PC-3 (cell line): ENCODE measurements at regions not wholly inside any gene's neighbourhood (a gene's known extent, or its start where the extent isn't known, plus 50 kb on each side); places are given as distances from the start of the nearest gene placed in this dataset.

Experiments
- ATAC-seq: fragments of 200-7000 bp; cut with Tn5 transposase; 2 replicates; pipeline ENCODE4 v1.9.1; 2020; ENCODE audit warnings: mild to moderate bottlenecking, moderate library complexity
- BruUV-seq: library from RNA; stranded (reverse); fragments of 400-500 nt; replicated peaks from 2 replicates; lab custom pipeline; 2021; lab: Mats Ljungman, UMichigan
- CTCF ChIA-PET: fragments of 300-600 bp; sonication (Branson Sonifier 250); formaldehyde crosslinking; loops from one replicate; lab custom pipeline; 2022; ENCODE audit warnings: antibody characterized with exemption; lab: Charles Lee
- POLR2A ChIA-PET: fragments of 300-600 bp; sonication (Branson Sonifier 250); formaldehyde crosslinking; loops from one replicate; lab custom pipeline; 2022; ENCODE audit warnings: antibody characterized with exemption; ENCODE audit not compliant: unreplicated experiment; lab: Charles Lee
- DNase-seq: peaks from one replicate; pipeline ENCODE4 v3.0.0-alpha.2; 2015
- H2AFZ ChIP-seq: fragments of 300-600 bp; sonication (generic); 2 replicates; pipeline ENCODE4 v1.6.0; 2016; ENCODE audit warnings: antibody characterized with exemption, low read length
- H3F3A ChIP-seq: fragments of 300-600 bp; sonication (generic); one replicate; pipeline ENCODE4 v1.6.0; 2017; ENCODE audit warnings: antibody characterized with exemption, low read length, control low read depth, mild to moderate bottlenecking; ENCODE audit not compliant: unreplicated experiment
- H3K27ac ChIP-seq: fragments of 300-600 bp; sonication (generic); 2 replicates; pipeline ENCODE4 v1.5.1; 2016; ENCODE audit warnings: mild to moderate bottlenecking, low read length
- H3K27me3 ChIP-seq: fragments of 300-600 bp; sonication (generic); 2 replicates; pipeline ENCODE4 v1.6.1; 2016; ENCODE audit warnings: low read length, mixed read lengths
- H3K36me3 ChIP-seq: fragments of 300-600 bp; sonication (generic); 2 replicates; pipeline ENCODE4 v1.6.1; 2016; ENCODE audit warnings: low read depth, mixed run types, low read length, mixed read lengths
- H3K4me1 ChIP-seq: fragments of 300-600 bp; sonication (generic); 2 replicates; pipeline ENCODE4 v1.5.1; 2016; ENCODE audit warnings: low read length; ENCODE audit not compliant: insufficient read depth
- H3K4me2 ChIP-seq: fragments of 300-600 bp; sonication (generic); 2 replicates; pipeline ENCODE4 v1.6.0; 2016; ENCODE audit warnings: low read length
- H3K4me3 ChIP-seq: fragments of 300-600 bp; sonication (generic); 2 replicates; pipeline ENCODE4 v1.5.1; 2016; ENCODE audit warnings: mild to moderate bottlenecking, low read length, mixed read lengths
- H3K79me2 ChIP-seq: fragments of 300-600 bp; sonication (generic); 2 replicates; pipeline ENCODE4 v1.6.1; 2017; ENCODE audit warnings: low read length, mixed read lengths
- H3K9ac ChIP-seq: fragments of 300-600 bp; sonication (generic); 2 replicates; pipeline ENCODE4 v1.6.0; 2016; ENCODE audit warnings: mild to moderate bottlenecking, low read length
- H3K9me2 ChIP-seq: fragments of 300-600 bp; sonication (generic); replicated peaks from 2 replicates; pipeline ENCODE4 v1.6.1; 2016; ENCODE audit warnings: mixed run types, low read length, mixed read lengths
- H3K9me3 ChIP-seq: fragments of 300-600 bp; sonication (generic); 2 replicates; pipeline ENCODE4 v1.6.1; 2016; ENCODE audit warnings: low read length, mixed read lengths
- H4K20me1 ChIP-seq: fragments of 300-600 bp; sonication (generic); 2 replicates; pipeline ENCODE4 v1.6.1; 2016; ENCODE audit warnings: low read length, mixed read lengths
- EZH2 ChIP-seq: fragments of 300-600 bp; sonication (generic); IDR thresholded peaks from one replicate; pipeline ENCODE4 v1.6.1; 2017; ENCODE audit warnings: antibody characterized with exemption, mild to moderate bottlenecking, low read length; ENCODE audit not compliant: unreplicated experiment
- EZH2phosphoT487 ChIP-seq: fragments of 300-600 bp; sonication (generic); IDR thresholded peaks from 2 replicates; pipeline ENCODE4 v1.6.1; 2018; ENCODE audit warnings: mild to moderate bottlenecking, antibody characterized with exemption, low read length, borderline replicate concordance
- intact Hi-C: fragments of 100-400 bp; cut with micrococcal nuclease; formaldehyde crosslinking; loops from 2 replicates; pipeline ENCODE4 v1.9.0; 2023
- TF ChIP-seq, protein P1 (sequence below): fragments of 300-600 bp; sonication (generic); conservative IDR thresholded peaks from 2 replicates; pipeline ENCODE4 v1.5.1; 2017; ENCODE audit warnings: antibody characterized with exemption, low read depth, mild to moderate bottlenecking, low read length

DNA sequence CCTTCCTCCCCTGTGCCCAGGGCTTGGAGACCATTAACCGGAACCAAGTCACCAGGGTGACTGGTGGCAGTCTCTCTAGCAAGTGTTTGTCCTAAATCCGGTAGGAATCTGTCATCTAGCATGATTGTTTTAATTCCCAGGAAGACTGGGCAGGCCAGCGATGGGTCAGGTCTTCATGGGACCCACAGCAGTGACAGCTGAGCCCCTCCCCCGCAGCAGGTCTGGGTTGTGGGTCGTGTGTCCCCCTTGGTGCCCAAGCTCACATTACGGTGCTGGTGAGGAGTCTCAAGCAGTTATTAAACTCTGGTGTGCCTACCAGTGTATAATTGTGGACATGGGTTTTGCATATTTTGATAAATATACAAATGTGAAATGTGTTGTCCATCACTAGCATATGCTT, 466.5 kb downstream of the MATN1 start:
- Histone ChIP-seq H3K9me3 (no peaks in the 10 kb centered on the region), H3K9ac (no peak overlapping the region), H3F3A (no peaks in the 10 kb centered on the region), H3K4me3 (no peak overlapping the region), H3K4me2 (no peak overlapping the region), H4K20me1 (no peaks in the 10 kb centered on the region), H3K36me3 (no peaks in the 10 kb centered on the region), H3K79me2 (no peaks in the 10 kb centered on the region), H3K9me2 (no peaks in the 10 kb centered on the region), H3K4me1 (no peaks in the 10 kb centered on the region), H2AFZ (no peak overlapping the region), H3K27me3 (peaks cover 58% of the 10 kb centered on the region), H3K27ac (no peak overlapping the region)
- no TSS peak for BruUV-seq
- intact Hi-C loops = no loop called here
- DNase-seq (no peak), ATAC-seq (no peak)
- ChIA-PET POLR2A (no interaction called here), CTCF (no interaction called here)
- TF ChIP-seq, protein P1, sequence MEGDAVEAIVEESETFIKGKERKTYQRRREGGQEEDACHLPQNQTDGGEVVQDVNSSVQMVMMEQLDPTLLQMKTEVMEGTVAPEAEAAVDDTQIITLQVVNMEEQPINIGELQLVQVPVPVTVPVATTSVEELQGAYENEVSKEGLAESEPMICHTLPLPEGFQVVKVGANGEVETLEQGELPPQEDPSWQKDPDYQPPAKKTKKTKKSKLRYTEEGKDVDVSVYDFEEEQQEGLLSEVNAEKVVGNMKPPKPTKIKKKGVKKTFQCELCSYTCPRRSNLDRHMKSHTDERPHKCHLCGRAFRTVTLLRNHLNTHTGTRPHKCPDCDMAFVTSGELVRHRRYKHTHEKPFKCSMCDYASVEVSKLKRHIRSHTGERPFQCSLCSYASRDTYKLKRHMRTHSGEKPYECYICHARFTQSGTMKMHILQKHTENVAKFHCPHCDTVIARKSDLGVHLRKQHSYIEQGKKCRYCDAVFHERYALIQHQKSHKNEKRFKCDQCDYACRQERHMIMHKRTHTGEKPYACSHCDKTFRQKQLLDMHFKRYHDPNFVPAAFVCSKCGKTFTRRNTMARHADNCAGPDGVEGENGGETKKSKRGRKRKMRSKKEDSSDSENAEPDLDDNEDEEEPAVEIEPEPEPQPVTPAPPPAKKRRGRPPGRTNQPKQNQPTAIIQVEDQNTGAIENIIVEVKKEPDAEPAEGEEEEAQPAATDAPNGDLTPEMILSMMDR = no peak
- TF ChIP-seq EZH2 (no peak), EZH2phosphoT487 (no peak)

DNA sequence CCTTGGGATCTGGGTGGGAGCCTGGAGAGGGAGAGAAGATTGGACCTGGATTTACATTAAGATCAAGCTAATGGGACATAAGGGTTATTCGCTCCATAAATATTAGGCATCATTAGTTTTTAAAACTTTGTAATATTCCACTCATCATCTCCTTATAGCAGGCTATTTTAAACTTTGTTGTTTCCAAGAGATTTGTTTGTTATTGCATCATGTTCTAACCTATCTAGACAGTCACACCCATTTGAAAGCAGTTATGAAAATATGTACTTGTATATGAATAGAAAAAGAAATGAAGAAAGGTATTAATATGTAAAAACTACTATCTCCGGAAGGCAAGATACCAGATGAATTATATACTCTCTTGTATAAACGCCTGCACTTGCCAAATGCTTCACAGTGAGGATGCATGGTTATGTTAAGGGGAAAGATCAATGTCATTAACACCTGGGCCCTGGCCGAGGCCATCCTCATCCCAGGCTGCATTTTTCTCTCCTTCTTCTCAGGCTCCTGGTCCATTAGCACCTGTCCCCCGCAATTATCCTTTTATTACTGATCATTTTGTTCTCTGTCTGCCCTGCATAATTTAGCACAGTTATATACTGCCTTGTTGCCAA, 468.2 kb downstream of the MATN1 start:
- Histone ChIP-seq H3F3A (no peaks in the 10 kb centered on the region), H3K27me3 (peaks cover 70% of the 10 kb centered on the region), H3K4me1 (no peaks in the 10 kb centered on the region), H3K27ac (no peak overlapping the region), H3K79me2 (no peaks in the 10 kb centered on the region), H3K9me3 (no peaks in the 10 kb centered on the region), H3K4me2 (no peak overlapping the region), H2AFZ (no peak overlapping the region), H3K4me3 (no peak overlapping the region), H3K36me3 (no peaks in the 10 kb centered on the region), H4K20me1 (no peaks in the 10 kb centered on the region), H3K9ac (no peak overlapping the region), H3K9me2 (no peaks in the 10 kb centered on the region)
- ChIA-PET CTCF (no interaction called here), POLR2A (no interaction called here)
- no peak for ATAC-seq
- BruUV-seq = no TSS peak
- DNase-seq = no peak
- TF ChIP-seq, protein P1 = no peak
- TF ChIP-seq EZH2phosphoT487 (no peak), EZH2 (no peak)
- intact Hi-C loops = no loop called here

DNA sequence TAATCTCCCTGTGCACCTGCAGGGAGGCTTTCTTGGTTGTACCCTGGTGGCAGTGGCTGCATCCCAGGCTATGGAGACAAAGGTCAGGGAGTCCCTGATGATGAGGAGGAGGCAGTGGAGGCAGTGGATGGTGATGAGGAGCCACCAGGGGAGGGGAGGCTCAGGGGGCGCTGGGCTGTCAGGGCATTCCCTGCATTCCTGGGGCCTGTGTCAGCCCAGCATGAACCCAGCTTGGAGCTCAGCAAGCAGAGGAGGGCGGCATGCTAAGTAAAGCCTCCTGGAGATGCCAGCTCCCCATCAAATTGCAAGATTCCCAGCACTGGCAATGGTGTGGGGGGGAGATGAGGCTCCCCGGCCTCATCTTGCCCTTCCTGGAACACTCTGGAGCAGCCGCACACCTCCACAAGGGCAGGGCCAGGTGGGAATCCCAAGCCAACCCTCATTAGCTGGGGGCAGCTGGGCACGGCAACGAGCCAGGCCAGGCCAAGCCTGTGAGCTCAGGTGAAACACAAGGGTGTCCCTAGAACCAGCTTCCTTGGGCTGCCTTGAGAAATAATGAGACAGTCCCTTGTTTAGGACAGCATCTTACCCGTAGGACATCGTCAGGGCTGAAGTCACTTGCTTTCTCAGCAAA, 469.5 kb downstream of the MATN1 start:
- intact Hi-C loops = no loop called here
- peaks cover 63% of the 10 kb centered on the region for H3K27me3 ChIP-seq
- TF ChIP-seq, protein P1 = no peak
- no peak for TF ChIP-seq EZH2phosphoT487
- no peak for TF ChIP-seq EZH2
- no peak overlapping the region for H2AFZ ChIP-seq
- H3K4me3 ChIP-seq = no peak overlapping the region
- H3K9me2 ChIP-seq = no peaks in the 10 kb centered on the region
- H4K20me1 ChIP-seq = no peaks in the 10 kb centered on the region
- H3K4me1 ChIP-seq = no peaks in the 10 kb centered on the region
- H3K9me3 ChIP-seq = no peaks in the 10 kb centered on the region
- no peaks in the 10 kb centered on the region for H3K36me3 ChIP-seq
- BruUV-seq = no TSS peak
- DNase-seq (no peak), ATAC-seq (no peak)
- no peaks in the 10 kb centered on the region for H3K79me2 ChIP-seq
- ChIA-PET CTCF (no interaction called here), POLR2A (no interaction called here)
- no peaks in the 10 kb centered on the region for H3F3A ChIP-seq
- H3K27ac ChIP-seq = no peak overlapping the region
- no peak overlapping the region for H3K4me2 ChIP-seq
- H3K9ac ChIP-seq = no peak overlapping the region
